OCI-LY7 (cell line): ENCODE measurements at regions not wholly inside any gene's neighbourhood (a gene's known extent, or its start where the extent isn't known, plus 50 kb on each side); places are given as distances from the start of the nearest gene placed in this dataset.

Experiments used
- CTCF ChIP-seq: fragments of 200-600 bp; sonication (generic); conservative IDR thresholded peaks from 2 replicates; pipeline ENCODE4 v1.5.1; 2014; ENCODE audit warnings: mild to moderate bottlenecking, antibody characterized with exemption, low read length, moderate library complexity, mixed read lengths
- EZH2phosphoT487 ChIP-seq: fragments of 200-600 bp; sonication (generic); IDR thresholded peaks from 2 replicates; pipeline ENCODE4 v1.6.1; 2018; ENCODE audit warnings: low read depth, borderline replicate concordance, mild to moderate bottlenecking, mixed run types, antibody characterized with exemption, low read length, moderate library complexity, mixed read lengths

- TF ChIP-seq CTCF (no peak), EZH2phosphoT487 (no peak)
These were observed 93.3 kb upstream of the DUSP5 start for GRCh38 chr10:110404413-110404812.
